GM04503 (cell line): ENCODE measurements at regions not wholly inside any gene's neighbourhood (a gene's known extent, or its start where the extent isn't known, plus 50 kb on each side); places are given as distances from the start of the nearest gene placed in this dataset.

Experiments
- DNase-seq: peaks from one replicate; pipeline ENCODE4 v3.0.0-alpha.2; 2012; ENCODE audit warnings: low read depth

DNA sequence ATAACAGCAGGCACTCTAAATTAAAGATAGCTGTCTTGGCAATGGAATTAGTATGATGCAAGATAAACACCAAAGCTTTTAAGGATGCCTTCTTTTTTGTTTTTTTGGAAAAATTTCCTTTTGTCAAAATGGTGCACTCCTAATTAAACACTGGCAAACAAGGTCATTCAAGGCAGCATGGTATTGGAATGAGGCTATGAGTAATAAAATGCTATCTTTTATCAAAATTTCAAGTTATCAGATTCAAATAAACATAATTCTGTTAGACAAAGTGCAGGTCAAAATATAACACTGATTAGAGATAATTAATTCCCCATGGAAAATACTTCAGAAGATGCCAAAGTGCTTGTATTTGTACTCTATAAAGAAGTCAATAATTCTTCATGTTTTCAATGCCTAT is 514.1 kb downstream of the TENT5A start:
- DNase-seq: no peak

DNA sequence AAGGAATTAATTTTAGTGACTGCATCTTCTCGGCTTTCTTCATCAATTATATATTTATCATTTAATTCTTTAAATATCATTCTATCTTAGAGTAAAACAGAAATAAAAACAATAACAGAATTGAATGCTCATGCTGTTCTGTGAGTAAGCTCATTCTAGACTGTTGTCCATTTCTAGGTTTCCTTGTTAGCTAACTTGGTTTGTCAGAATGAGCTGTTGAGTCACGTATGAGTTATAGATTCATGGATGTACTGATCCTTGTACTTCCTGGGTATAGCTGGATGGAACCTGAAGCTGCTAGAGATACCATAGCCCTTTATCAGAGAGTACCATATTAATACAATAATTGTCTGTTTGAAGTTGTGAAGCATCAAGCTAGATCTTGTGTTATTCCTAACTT is 515.3 kb downstream of the TENT5A start:
- DNase-seq: no peak

DNA sequence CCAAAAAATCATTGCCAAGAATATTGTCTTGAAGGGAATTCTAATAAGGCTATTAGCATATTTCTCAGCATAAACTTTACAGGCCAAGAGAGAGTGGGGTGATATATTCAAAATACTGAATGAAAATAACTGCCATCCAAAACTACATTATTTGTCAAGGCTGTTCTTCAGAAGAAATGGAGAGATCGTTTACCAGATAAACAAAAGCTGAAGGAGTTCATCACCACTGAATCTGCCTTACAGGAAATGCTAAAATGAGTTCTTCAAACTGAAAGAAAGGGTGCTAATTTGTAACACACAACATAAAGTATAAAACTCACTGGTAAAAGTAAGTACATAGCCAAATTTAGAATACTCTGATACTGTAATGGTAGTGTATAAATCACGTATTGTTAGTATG is 517.0 kb downstream of the TENT5A start:
- no peak for DNase-seq

DNA sequence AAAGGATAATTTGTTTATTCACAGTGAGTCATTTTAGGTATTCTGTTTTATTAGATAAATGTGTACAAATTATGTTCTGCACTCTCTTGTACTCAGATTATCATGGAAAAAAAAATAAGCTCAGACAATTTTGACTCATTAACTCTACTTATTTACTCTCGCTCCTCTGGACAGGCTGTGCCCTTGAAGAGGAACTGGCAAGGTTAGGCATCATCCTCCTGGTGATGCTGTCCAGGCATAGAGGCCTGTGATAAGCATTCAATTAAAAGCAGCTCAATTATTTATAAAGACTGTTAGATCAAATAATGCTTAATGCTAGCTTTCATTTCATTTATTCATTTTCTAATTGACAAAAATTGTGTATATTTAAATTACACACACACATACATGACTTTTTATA is 518.5 kb downstream of the TENT5A start:
- no peak for DNase-seq

DNA sequence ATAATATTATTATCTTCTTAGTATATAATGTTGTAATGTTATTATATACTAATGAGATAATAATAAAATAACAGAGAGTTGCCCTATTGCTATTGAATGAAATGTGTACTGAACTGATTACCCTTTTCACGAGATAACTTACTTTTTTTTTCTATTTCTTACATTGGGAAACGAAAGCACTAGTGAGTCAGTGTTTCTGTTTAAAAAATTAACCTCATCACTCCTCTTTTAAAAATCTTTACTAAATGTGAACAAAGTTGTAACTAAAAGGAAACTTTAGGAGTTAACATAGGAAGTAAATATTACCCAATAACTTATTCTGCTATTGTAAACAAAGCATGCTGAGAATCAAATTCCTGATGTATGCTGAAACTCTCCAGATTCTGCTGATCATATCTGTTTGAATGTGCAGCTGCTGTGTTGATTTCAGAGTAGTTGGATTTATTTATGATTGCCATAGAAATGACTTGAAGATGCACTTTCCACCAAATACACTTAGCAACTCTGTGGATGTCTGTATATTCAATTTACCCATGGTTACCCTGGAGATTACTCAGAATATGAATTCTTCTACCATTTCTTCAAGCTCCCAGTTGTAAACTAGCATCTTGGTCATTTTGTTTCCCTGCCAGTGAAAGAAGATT is 523.4 kb downstream of the TENT5A start:
- DNase-seq: peak; percentile 43

DNA sequence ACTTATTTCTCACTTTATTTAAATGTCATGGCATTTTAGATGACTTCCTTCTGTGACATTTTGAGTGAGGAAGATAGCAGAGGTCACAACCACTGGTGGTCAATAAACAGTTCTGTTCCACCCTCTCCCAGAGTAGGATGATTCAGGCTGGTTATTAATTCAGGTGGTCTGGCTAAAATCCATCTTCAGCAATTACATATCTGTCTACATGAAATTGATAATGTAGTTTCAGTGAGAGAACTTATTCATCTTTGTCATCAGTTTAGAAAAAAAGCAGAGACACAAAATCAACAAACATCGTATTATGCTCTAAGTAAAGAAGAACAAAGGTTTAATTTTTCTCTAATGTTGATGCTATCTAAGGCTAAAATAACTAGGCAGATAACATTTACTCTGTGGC is 525.5 kb downstream of the TENT5A start:
- no peak for DNase-seq

DNA sequence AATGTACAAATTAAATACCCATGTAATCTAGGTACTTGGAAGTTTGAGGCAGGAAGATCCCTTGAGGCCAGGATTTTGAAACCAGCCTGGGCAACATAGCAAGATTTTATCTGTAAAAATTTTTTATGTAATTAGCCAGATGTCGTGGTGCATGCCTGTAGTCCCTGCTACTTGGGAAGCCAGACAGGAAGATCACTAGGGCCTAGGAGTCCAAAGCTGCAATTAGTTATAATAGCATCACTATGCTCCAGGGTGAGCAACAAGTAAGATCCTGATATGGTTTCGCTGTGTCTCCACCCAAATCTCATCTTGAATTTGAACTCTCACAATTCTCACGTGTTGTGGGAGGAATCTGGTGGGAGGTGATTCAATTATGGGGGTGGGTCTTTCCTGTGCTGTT is 535.8 kb downstream of the TENT5A start:
- DNase-seq: no peak

DNA sequence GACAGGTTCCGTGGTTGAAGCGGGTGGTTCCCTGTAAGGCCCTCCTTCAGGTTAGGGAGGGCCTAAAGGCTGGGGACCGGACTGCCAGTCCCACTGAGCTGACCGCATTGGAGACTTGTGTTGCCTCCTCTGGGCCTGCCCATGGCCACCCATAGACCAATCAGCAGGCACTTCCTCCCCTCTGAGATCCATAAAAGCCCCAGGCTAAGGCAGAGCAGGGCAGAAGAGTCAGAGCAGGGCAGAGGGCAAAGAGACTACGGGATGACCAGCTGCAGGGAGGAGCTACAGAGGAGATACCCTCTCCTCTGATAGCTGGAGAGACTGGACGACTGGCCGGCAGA is 537.4 kb downstream of the TENT5A start:
- DNase-seq: no peak

DNA sequence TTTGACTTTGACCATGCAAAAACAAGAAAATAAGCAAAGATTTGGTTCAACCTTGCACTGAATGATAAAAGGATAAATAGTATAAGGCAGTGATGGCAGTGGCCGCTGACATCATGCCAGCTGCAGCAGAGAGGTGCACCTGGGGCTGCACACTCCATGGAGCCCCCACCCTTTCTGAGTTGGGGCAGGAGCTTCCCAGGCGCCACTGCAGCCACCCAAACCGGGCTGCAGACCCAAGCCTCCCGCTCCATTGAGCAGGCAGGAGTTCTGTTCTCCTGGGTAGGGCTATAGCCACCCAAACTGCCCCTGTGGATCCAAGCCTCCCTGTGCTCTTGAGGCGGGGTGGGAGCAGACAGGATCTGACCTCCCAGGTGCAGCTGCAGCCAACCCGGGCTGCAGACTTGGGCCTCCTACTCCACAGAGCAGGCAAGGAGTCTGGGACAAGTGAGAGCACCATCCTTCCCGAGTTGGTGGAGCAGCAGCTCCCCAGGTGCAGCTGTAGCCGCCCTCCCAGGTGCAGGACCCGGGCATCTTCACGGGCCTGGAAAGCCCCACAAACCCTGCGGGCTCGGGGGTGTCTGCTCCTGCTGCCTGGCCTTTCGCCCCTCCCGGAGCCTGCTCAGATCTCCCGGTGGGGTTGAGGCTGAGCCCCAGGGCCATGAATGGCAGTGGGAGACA is 537.9 kb downstream of the TENT5A start:
- DNase-seq: no peak

DNA sequence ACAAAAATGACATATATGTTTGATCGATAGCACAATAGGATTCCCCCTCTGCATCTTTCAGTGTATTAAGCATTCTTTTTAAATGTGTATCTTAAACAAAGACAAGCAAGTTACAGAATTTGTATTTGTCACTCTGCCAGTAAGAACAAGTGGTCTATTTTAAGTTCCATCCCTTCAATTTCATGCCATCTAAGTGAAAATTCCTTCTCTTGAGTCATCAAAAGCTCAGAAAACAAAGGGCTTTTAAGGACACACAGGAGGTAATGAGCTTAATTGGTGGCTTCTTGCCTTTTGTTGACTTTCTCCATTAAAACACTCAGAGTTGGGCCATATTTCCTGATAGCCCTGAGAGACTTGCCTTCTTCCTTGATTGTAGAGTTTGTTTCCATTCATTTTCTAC is 547.8 kb downstream of the TENT5A start:
- peak; percentile 44 for DNase-seq

DNA sequence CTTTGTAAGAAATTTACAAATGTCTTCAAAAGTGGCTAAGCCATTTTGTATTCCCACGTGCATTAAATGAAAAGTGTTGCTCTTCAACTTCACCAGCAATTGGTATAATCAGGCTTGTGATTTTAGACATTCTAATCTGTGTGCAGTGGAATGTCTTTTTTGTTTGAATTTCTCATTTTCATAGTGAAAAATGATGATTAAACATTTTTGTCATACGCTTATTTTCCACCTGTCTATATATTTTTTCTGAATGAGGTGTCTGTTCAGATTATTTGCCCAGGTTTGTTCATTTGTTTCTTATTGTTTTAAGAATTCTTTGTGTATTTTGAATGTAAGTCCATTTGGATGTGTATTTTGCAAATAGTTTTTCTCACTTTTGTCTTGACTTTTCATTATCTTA is 558.1 kb downstream of the TENT5A start:
- no peak for DNase-seq

DNA sequence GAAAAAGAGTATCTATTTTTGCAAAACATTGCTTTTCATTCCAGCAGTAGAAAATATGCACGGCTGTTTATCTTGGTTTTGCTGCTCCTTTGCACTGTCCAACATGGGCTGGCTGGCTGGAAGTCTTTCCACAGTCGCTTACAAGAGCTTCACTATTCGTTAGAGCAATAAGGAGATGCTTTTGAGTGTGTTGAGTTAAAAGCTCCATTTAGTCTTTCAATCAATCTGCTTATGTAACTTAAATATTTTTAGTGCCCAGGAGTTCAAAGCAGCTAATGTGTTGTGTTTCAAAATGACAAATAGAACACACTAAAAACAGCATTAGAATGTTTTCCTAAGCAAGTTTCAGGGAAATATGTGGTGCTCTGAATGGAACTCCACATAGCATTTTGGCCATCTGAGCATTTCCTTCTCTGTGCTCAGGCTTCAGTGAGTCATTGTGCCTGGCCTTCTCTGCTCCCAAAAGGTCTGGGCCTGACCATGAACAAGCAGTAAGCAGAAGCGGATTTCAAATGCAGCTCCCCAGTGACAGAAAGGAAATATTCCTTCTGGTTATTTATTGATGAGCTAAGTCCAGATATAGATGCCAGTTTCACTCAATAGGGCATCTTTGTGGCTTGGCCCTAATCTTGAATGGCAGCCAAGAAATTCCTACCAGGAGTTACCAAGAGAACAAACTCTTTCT is 580.3 kb downstream of the TENT5A start:
- DNase-seq: peak; percentile 44

DNA sequence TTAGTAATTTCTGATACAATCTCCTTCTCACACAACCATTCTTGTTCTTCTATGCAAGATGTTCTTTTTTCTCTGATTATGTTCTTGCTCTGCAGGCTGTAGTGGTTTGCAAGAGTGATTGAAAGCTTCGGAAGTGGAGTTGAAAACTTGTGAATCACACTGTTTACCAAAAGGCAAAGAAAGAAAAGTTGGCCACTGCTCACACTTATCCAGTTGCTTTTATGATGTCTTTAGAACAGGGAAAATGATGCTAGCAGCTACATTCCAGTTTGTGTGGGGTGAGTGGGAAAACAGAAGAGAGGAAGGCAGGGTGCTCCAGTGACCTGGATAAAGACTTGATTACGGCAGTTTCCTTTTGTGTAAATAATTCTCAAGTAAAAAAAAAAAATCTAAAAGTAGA is 583.3 kb downstream of the TENT5A start:
- DNase-seq: no peak

DNA sequence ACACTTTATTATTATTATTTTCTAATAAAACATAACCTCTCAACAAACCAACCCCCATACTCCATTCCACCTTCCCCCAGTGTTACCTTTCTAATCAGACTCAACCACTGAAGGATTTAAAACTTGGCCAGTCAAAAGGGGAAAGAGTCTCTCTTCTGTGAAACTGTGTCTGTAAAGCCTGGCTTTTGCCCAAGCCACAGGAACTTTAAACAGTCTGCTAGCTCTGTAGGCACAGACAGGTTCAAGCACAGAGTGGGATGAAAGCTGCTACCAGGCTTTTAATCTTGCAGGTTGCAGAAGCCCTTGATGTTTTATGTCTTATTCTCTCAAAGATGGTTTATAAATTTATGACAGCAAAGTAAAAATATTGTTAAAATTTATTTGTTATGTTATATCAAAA is 585.7 kb downstream of the TENT5A start:
- DNase-seq: peak; percentile 21

DNA sequence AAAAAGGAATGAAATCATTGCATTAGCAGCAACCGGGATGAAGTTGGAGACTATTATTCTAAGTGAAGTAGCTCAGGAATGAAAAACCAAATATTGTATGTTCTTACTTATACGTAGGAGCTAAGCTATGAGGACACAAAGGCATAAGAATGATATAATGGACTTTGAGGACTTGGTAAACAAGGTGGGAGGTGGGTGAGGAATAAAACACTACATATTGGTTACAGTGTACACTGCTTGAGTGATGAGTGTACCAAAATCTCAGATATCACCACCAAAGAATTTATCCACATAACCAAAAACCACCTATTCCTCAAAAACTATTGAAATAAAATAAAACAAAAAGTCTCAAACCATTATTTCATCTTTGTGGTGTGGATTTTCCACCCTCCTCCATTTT is 593.5 kb downstream of the TENT5A start:
- DNase-seq: no peak

DNA sequence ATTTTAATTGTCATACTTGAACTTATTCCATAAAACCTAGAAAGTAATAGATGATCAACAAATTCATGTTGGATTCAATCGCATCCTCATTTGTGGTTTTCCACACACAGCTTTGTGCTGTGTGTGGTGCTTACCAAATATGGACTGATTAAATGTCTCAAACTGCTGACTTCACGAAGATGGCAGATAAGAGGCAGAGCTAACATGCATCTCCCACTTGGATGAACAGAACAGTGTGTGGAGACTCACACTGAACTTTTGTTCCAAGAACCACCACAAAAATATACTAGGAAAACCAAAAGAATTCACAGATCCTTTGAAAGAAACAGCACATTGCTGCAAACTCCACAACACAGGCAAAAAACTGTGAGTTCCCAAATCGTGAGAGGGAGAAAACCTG is 603.7 kb downstream of the TENT5A start:
- DNase-seq: no peak

DNA sequence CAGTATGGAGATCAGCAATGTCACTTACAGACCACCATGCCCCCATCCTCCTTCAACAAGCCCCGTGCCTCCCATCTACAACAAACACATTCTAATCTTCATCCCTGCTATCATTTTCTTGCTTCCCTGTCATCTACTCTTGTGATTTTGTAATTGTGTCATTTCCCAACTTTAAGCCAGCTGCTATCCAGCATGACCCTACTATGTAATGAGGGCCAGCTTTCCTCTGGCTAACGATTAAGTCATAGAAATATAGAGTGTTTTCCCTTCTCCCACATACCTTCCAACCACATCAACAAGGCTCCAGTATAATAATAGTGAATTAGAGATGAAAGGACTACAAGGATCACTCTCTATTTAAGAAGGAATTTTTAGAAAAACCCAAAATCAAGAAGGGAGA is 607.0 kb downstream of the TENT5A start:
- DNase-seq: no peak

DNA sequence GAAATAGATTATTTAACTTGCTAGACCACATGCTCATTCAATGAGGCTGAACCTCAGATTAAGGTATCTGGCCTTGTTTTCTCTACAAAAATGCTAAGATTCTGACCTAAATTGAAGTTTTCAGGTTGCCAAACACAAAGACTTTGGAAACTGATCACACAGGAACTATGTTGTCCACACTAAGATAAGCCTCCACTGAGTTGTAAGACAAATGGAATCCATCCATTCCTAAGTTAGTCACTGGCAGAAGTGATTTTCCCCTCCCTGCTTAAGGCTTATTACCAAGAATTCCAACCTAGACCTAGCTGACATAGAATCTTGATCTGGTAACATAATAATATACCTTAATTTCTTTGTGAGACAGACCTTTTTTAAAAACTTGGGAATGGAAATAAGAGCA is 608.1 kb downstream of the TENT5A start:
- DNase-seq: no peak

DNA sequence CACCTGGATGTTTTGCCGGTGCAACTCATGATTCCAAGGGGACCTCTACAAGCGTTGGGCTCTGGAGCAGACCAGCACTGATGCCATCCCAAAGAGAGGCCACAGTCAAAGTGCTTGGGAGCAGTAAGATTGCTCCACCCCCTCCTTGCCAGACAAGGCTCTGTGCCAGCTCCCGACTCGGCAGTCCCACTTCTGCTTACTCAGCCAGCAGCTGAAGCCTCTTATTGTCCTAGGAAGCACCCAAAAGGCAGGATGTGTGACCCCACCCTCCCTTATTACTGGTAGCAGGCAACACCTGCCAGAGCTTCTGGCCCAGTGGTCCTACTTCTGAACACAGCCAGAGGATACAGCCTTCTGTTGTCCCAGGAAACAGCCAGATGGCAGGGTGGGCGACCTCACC is 614.2 kb downstream of the TENT5A start:
- DNase-seq: no peak

DNA sequence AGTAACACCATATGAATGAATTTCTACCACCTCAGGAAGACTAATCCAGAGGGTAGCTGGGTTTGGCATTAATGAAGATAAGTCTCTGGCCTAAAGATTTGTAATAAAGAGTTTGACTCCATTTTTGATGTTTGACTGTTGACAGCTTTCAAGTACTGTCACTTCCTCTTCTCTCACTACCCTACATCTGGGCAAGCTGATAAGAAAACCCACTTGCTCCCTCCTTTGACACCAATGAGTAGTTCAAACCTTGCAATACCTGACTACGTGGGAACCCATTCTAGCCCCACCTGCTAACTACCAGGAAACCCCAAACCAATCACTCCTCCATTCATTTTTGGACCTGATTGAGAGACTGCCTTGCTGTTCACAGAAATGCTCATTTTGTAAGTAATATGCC is 621.5 kb downstream of the TENT5A start:
- DNase-seq: no peak

DNA sequence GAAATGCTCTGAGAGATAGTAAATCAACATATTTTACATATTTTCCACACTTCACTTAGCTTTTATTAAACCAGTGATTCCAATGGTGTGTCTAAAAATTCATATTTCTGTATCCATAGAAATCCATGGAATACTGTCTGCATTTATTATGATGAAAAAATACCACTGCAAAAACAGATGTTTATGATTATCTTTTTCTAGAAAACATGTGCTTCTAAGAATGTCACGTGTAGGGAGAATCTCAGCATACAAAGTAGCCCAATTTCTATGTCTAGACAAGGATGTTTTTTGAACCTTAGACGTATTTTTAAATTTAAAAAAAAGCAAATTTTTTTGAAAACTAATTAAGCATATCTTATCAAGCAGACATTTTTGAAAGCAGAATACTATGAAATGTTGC is 622.4 kb downstream of the TENT5A start:
- no peak for DNase-seq

DNA sequence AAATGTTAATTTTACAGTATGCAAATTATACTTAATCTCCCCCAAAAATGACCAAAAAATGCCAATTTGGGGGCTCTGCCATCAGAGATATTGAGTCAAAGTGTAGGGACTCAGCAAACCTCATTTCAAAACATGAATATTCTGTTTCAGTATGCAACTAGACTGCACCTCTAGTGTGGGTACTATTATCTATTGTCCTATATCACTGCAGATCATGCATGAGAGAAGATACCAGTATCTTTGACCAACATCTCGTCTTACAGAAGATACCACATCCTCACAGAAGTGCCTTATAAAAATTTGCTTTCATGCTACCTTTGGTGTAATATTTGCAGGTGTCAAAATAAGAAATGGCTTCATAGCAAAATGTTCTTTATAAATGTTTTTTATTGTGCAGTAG is 623.8 kb downstream of the TENT5A start:
- DNase-seq: no peak

DNA sequence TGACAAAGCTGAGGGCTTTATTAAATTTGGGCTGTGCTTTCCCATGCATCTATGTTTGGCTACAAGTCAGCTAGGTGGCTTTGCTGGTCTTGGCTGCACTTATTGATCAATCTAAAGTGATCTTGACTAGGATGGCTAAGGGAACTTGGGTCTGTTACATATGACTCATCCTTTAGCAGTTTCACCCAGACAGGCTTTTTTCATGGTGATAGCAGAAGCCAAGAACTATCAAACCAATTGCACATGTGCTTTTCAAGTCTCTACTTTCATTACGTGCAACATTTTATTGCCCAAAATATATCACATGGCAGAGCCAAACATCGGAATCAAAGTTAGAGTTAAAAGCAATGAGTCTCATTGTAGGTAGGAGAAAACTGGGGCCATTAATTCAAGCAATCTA is 626.3 kb downstream of the TENT5A start:
- DNase-seq: peak; percentile 32

DNA sequence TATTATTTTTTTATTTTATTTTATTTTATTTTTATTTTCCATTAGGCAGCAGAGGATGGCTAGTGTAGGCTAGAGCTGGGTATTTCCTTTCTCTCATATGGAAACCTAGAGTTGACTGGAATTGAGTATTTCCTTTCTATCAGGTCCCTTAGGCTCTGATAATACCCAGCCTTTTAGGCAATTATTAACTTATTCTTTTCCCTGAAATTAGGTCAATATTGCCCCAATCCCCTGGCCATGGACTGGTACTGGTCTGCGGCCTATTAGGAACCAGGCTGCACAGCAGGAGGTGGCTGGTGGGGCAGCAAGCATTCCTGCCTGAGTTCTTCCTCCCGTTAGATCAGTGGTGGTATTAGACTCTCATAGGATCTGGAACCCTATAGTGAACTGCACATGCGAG is 632.2 kb downstream of the TENT5A start:
- DNase-seq: no peak
